Gastroesophageal sphincter (tissue), 4 donors: ENCODE measurements at regions not wholly inside any gene's neighbourhood (a gene's known extent, or its start where the extent isn't known, plus 50 kb on each side); places are given as distances from the start of the nearest gene placed in this dataset.

Source experiments
- ATAC-seq: fragments of 150-250 bp; one replicate; pipeline ENCODE4 v1.9.1; 2016; ENCODE audit warnings: mild to moderate bottlenecking, moderate library complexity
- H3K27ac ChIP-seq, 4 donors: fragments of 200-600 bp; sonication (generic) in 3 of 4; 1 replicate in 3 of 4; 2 replicates in 1 of 4; pipeline ENCODE4 v1.5.1; 2016 to 2019
- H3K27me3 ChIP-seq: fragments of 200-600 bp; sonication (generic); one replicate; pipeline ENCODE4 v1.5.1; 2019
- H3K36me3 ChIP-seq, 2 donors: fragments of 200-600 bp; sonication (generic); one replicate each; pipeline ENCODE4 v1.5.1; 2019; ENCODE audit warnings: control low read depth in 1 of 2
- H3K4me1 ChIP-seq, 3 donors: fragments of 200-600 bp; sonication (generic); 1 replicate in 2 of 3; 2 replicates in 1 of 3; pipeline ENCODE4 v1.5.1; 2016 to 2019; ENCODE audit warnings: control low read depth in 2 of 3
- H3K4me3 ChIP-seq, 2 donors: fragments of 200-600 bp; sonication (generic); one replicate each; pipeline ENCODE4 v1.5.1; 2019; ENCODE audit warnings: mild to moderate bottlenecking in 1 of 2, moderate library complexity in 1 of 2
- H3K9me3 ChIP-seq, 3 donors: fragments of 200-600 bp; sonication (generic); one replicate each; pipeline ENCODE4 v1.5.1; 2017 to 2019; ENCODE audit warnings: control low read depth in 2 of 3
- CTCF ChIP-seq, 4 experiments: fragments of 200-600 bp in 2 of 4; fragments of 450-650 bp in 2 of 4; sonication (generic) in 1 of 4; IDR thresholded peaks; one replicate each; pipeline ENCODE4 v1.5.1; 2017 to 2019; ENCODE audit warnings: antibody characterized with exemption in 4 of 4, mild to moderate bottlenecking in 2 of 4, moderate library complexity in 2 of 4
- EP300 ChIP-seq: sonication (generic); formaldehyde crosslinking; IDR thresholded peaks from one replicate; pipeline ENCODE4 v1.6.1; 2017; ENCODE audit warnings: antibody characterized with exemption, mild to moderate bottlenecking
- POLR2A ChIP-seq, 2 donors: fragments of 450-650 bp; IDR thresholded peaks; one replicate each; pipeline ENCODE4 v1.6.1; 2017; ENCODE audit warnings: antibody characterized with exemption in 2 of 2, mild to moderate bottlenecking in 2 of 2, moderate library complexity in 1 of 2
- POLR2AphosphoS5 ChIP-seq: sonication (generic); formaldehyde crosslinking; IDR thresholded peaks from one replicate; pipeline ENCODE4 v1.6.1; 2017; ENCODE audit warnings: antibody characterized with exemption
- WGBS, 2 donors: methylation state at CpG; one replicate each; pipeline ENCODE4 v1.1.5; 2018; ENCODE audit warnings: low coverage in 1 of 2; 5-methylcytosine and 5-hydroxymethylcytosine counted together

GRCh38 chr3:14597266-14597665, 54.3 kb upstream of the CCDC174 start:
- peaks cover 88% of the 10 kb centered on the region for H3K27me3 ChIP-seq

GRCh38 chr3:14598143-14598569, 53.4 kb upstream of the CCDC174 start:
- Histone ChIP-seq H3K4me3 (no peak overlapping the region), H3K4me1 (peaks cover 0 to 11% (median 6%) of the 10 kb centered on the region in 3 donors), H3K9me3 (no peaks in the 10 kb centered on the region), H3K36me3 (no peaks in the 10 kb centered on the region), H3K27ac (no peak overlapping the region), H3K27me3 (peaks cover 90% of the 10 kb centered on the region)
- 0 to 18% methylated on average over 2 to 8 of the region's 9 CpGs for WGBS, 2 donors
- ATAC-seq: no peak
- TF ChIP-seq CTCF (IDR thresholded peaks at IDR 0.05): no peak
- TF ChIP-seq EP300: no peak
- no peak for TF ChIP-seq POLR2AphosphoS5
- TF ChIP-seq POLR2A (IDR thresholded peaks at IDR 0.05): no peak

More at GRCh38 chr3:14597266-14597665, 54.3 kb upstream of the CCDC174 start:
- WGBS, 2 donors: 75% methylated on average over 3 of the region's 3 CpGs
- ATAC-seq: no peak
- no peak overlapping the region for H3K27ac ChIP-seq
- no peaks in the 10 kb centered on the region for H3K36me3 ChIP-seq
- no peak for TF ChIP-seq POLR2AphosphoS5
- no peak for TF ChIP-seq EP300
- no peak for TF ChIP-seq POLR2A (IDR thresholded peaks at IDR 0.05)
- no peak for TF ChIP-seq CTCF (IDR thresholded peaks at IDR 0.05)
- H3K4me3 ChIP-seq: no peak overlapping the region
- H3K4me1 ChIP-seq: peaks cover 0 to 5% (median 3%) of the 10 kb centered on the region in 3 donors
- no peaks in the 10 kb centered on the region for H3K9me3 ChIP-seq

- Histone ChIP-seq H3K9me3 (no peaks in the 10 kb centered on the region), H3K4me1 (peaks cover 0 to 11% (median 6%) of the 10 kb centered on the region in 3 donors), H3K27ac (no peak overlapping the region), H3K4me3 (no peak overlapping the region), H3K27me3 (peaks cover 91% of the 10 kb centered on the region), H3K36me3 (no peaks in the 10 kb centered on the region)
- no peak for TF ChIP-seq EP300
- TF ChIP-seq POLR2AphosphoS5: no peak
- no peak for TF ChIP-seq CTCF (IDR thresholded peaks at IDR 0.05)
- TF ChIP-seq POLR2A (IDR thresholded peaks at IDR 0.05): no peak
- no peak for ATAC-seq
These were observed 52.1 kb upstream of the CCDC174 start for GRCh38 chr3:14599488-14599887.

GRCh38 chr3:14600075-14600474, 51.5 kb upstream of the CCDC174 start:
- 62 to 77% methylated on average over 3 to 4 of the region's 4 CpGs for WGBS, 2 donors
- H3K27me3 ChIP-seq: peaks cover 95% of the 10 kb centered on the region
- TF ChIP-seq POLR2A (IDR thresholded peaks at IDR 0.05) (no peak), CTCF (IDR thresholded peaks at IDR 0.05) (no peak)
- peaks cover 0 to 11% (median 6%) of the 10 kb centered on the region in 3 donors for H3K4me1 ChIP-seq
- H3K9me3 ChIP-seq: no peaks in the 10 kb centered on the region
- no peak overlapping the region for H3K4me3 ChIP-seq
- no peak overlapping the region for H3K27ac ChIP-seq
- no peak for ATAC-seq
- H3K36me3 ChIP-seq: no peaks in the 10 kb centered on the region

- H3K36me3 ChIP-seq: no peaks in the 10 kb centered on the region
- no peaks in the 10 kb centered on the region for H3K9me3 ChIP-seq
- 33% methylated on average over 4 of the region's 10 CpGs; no CpG with 5 or more reads in 1 of the 2 donors for WGBS, 2 donors
- ATAC-seq: no peak
- no peak overlapping the region for H3K4me3 ChIP-seq
- TF ChIP-seq POLR2AphosphoS5 (no peak), POLR2A (IDR thresholded peaks at IDR 0.05) (no peak), CTCF (IDR thresholded peaks at IDR 0.05) (no peak), EP300 (no peak)
- H3K27ac ChIP-seq: no peak overlapping the region
- H3K27me3 ChIP-seq: peaks cover 94% of the 10 kb centered on the region
- H3K4me1 ChIP-seq: peaks cover 0 to 11% (median 6%) of the 10 kb centered on the region in 3 donors
These were observed 50.5 kb upstream of the CCDC174 start for GRCh38 chr3:14600856-14601610.
